HepG2 (cell line): ENCODE measurements at regions not wholly inside any gene's neighbourhood (a gene's known extent, or its start where the extent isn't known, plus 50 kb on each side); places are given as distances from the start of the nearest gene placed in this dataset.

ENCODE experiments used
- CSRNP1 ChIP-seq: sonication (generic); formaldehyde crosslinking; IDR thresholded peaks from 2 replicates; pipeline ENCODE4 v1.8.1; 2023; ENCODE audit warnings: mild to moderate bottlenecking, missing genetic modification reagents
- GATA4 ChIP-seq: sonication (generic); IDR thresholded peaks from 2 replicates; pipeline ENCODE4 v1.6.1; 2016; ENCODE audit warnings: antibody characterized with exemption, low read depth, borderline replicate concordance
- NFIC ChIP-seq: IDR thresholded peaks from 2 replicates; pipeline ENCODE4 v1.6.1; 2012; ENCODE audit warnings: mild to moderate bottlenecking, low read length, inconsistent platforms
- POLR2A ChIP-seq, 2 experiments: IDR thresholded peaks; 2 replicates each; pipeline ENCODE4 v1.6.1; 2011; ENCODE audit warnings: low read depth in 2 of 2, low read length in 2 of 2, mild to moderate bottlenecking in 1 of 2, moderate library complexity in 1 of 2; ENCODE audit not compliant: insufficient read depth in 1 of 2
- RFX1 ChIP-seq: fragments of 450-650 bp; IDR thresholded peaks from 2 replicates; pipeline ENCODE4 v1.6.1; 2017
- SIN3A ChIP-seq: IDR thresholded peaks from 2 replicates; pipeline ENCODE4 v1.6.1; 2011; ENCODE audit warnings: low read depth, mild to moderate bottlenecking, control low read depth, low read length, borderline replicate concordance
- YY1 ChIP-seq: IDR thresholded peaks from 2 replicates; pipeline ENCODE4 v1.6.1; 2011; ENCODE audit warnings: low read length, low read depth, moderate library complexity, mild to moderate bottlenecking; ENCODE audit not compliant: insufficient read depth, insufficient replicate concordance
- TF ChIP-seq, protein P1 (sequence below): sonication (generic); formaldehyde crosslinking; IDR thresholded peaks from 2 replicates; pipeline ENCODE4 v1.4.0; 2020; ENCODE audit warnings: missing genetic modification reagents

GRCh38 chr18:42620657-42621056 is 494.8 kb downstream of the RIT2 start:
- no peak for TF ChIP-seq GATA4
- TF ChIP-seq YY1, result no peak
- TF ChIP-seq NFIC, result no peak
- no peak for TF ChIP-seq RFX1
- no peak for TF ChIP-seq SIN3A
- no peak for TF ChIP-seq POLR2A (IDR thresholded peaks at IDR 0.05; ENCODE audit: insufficient read depth in 1 of 2, low read depth in 2 of 2, low read length in 2 of 2)
- TF ChIP-seq CSRNP1 (CRISPR knock-in tag), result no peak
- TF ChIP-seq, protein P1, sequence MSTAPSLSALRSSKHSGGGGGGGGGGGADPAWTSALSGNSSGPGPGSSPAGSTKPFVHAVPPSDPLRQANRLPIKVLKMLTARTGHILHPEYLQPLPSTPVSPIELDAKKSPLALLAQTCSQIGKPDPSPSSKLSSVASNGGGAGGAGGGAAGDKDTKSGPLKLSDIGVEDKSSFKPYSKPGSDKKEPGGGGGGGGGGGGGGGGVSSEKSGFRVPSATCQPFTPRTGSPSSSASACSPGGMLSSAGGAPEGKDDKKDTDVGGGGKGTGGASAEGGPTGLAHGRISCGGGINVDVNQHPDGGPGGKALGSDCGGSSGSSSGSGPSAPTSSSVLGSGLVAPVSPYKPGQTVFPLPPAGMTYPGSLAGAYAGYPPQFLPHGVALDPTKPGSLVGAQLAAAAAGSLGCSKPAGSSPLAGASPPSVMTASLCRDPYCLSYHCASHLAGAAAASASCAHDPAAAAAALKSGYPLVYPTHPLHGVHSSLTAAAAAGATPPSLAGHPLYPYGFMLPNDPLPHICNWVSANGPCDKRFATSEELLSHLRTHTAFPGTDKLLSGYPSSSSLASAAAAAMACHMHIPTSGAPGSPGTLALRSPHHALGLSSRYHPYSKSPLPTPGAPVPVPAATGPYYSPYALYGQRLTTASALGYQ (CRISPR knock-in tag), result no peak
